A549 (cell line): ENCODE measurements at regions not wholly inside any gene's neighbourhood (a gene's known extent, or its start where the extent isn't known, plus 50 kb on each side); places are given as distances from the start of the nearest gene placed in this dataset.
"Not testable (repeated sequence)": the region's sequence is repeated elsewhere in the genome, so short reads cannot be mapped to it uniquely, and the experiment has no call there.

Experiments used
- ATAC-seq, 2 experiments: fragments of 200-7000 bp in 1 of 2; fragments of >200 bp in 1 of 2; cut with Nextera tagmentation in 1 of 2; cut with Tn5 transposase in 1 of 2; 3 replicates each; pipeline versions ENCODE4 v1.8.0 to v1.9.1; 2018 to 2020; ENCODE audit warnings: mild to moderate bottlenecking in 1 of 2, moderate library complexity in 1 of 2
- CTCF ChIA-PET: fragments of 300-600 bp; sonication (Branson Sonifier 250); formaldehyde crosslinking; extraction: SDS; loops from one replicate; lab custom pipeline; 2021; ENCODE audit warnings: antibody characterized with exemption, inconsistent platforms; lab: Yijun Ruan, JAX
- POLR2A ChIA-PET: fragments of 350-600 bp; formaldehyde crosslinking; extraction: SDS; loops from one replicate; lab custom pipeline; 2021; ENCODE audit warnings: antibody characterized with exemption, inconsistent platforms; lab: Yijun Ruan, JAX
- DNase-seq, 2 experiments: peaks; one replicate each; pipeline versions ENCODE4 v3.0.0 to v3.0.0-alpha.2; 2011 to 2016; ENCODE audit warnings: low read depth in 1 of 2, low spot score in 1 of 2
- FAIRE-seq: peaks from 2 replicates; lab custom pipeline; 2011; peaks lifted over from hg19 to GRCh38; lab: Jason Lieb, UNC
- H3K27ac ChIP-seq, 2 experiments: fragments of >200 bp; sonication (Bioruptor Twin); formaldehyde crosslinking; 3 replicates each; pipeline ENCODE4 v1.5.1; 2016 to 2017
- H3K4me1 ChIP-seq: fragments of >200 bp; sonication (Bioruptor Twin); formaldehyde crosslinking; 3 replicates; pipeline ENCODE4 v1.6.1; 2016
- H3K4me2 ChIP-seq: fragments of >200 bp; sonication (Bioruptor Twin); formaldehyde crosslinking; 3 replicates; pipeline ENCODE4 v1.6.1; 2016
- H3K4me3 ChIP-seq: fragments of >200 bp; sonication (Bioruptor Twin); formaldehyde crosslinking; 3 replicates; pipeline ENCODE4 v1.5.1; 2016
- H3K9me3 ChIP-seq: fragments of >200 bp; sonication (Bioruptor Twin); formaldehyde crosslinking; 3 replicates; pipeline ENCODE4 v1.6.1; 2016
- CEBPB ChIP-seq, 2 experiments: fragments of >200 bp in 1 of 2; sonication (Bioruptor Twin) in 1 of 2; formaldehyde crosslinking in 1 of 2; IDR thresholded peaks; 2 replicates each; pipeline ENCODE4 v1.6.1; 2012 to 2016
- CHD2 ChIP-seq: fragments of 150-350 bp; IDR thresholded peaks from 2 replicates; pipeline ENCODE4 v1.6.1; 2014; ENCODE audit warnings: low read length; ENCODE audit not compliant: partially characterized antibody
- EHMT2 ChIP-seq: fragments of 200-600 bp; sonication (generic); IDR thresholded peaks from 2 replicates; pipeline ENCODE4 v1.6.1; 2016; ENCODE audit warnings: antibody characterized with exemption, low read depth, mild to moderate bottlenecking, moderate library complexity
- GATA3 ChIP-seq: IDR thresholded peaks from 2 replicates; pipeline ENCODE4 v1.6.1; 2012; ENCODE audit warnings: borderline replicate concordance
- HDAC2 ChIP-seq: fragments of 200-600 bp; sonication (generic); IDR thresholded peaks from 2 replicates; pipeline ENCODE4 v1.6.1; 2016
- HOXB13 ChIP-seq: fragments of 250-450 bp; sonication (Bioruptor Pico); IDR thresholded peaks from 2 replicates; pipeline ENCODE4 v1.5.0; 2020; ENCODE audit warnings: low read depth, mild to moderate bottlenecking, moderate library complexity
- MYC ChIP-seq: IDR thresholded peaks from 2 replicates; pipeline ENCODE4 v1.6.1; 2012; ENCODE audit warnings: mild to moderate bottlenecking, inconsistent platforms, low read length, improper control_type of control experiment, borderline replicate concordance
- POLR2A ChIP-seq: IDR thresholded peaks from 2 replicates; pipeline ENCODE4 v1.6.1; 2012; ENCODE audit warnings: mild to moderate bottlenecking, low read length
- TFCP2L1 ChIP-seq: fragments of 250-450 bp; sonication (Bioruptor Pico); IDR thresholded peaks from 2 replicates; pipeline ENCODE4 v1.5.0; 2021; ENCODE audit warnings: mild to moderate bottlenecking
- ZC3H11A ChIP-seq: fragments of 450-650 bp; IDR thresholded peaks from 2 replicates; pipeline ENCODE4 v1.6.1; 2014; ENCODE audit warnings: antibody characterized with exemption, mild to moderate bottlenecking
- ZSCAN20 ChIP-seq: fragments of 250-450 bp; sonication (Bioruptor Pico); IDR thresholded peaks from 2 replicates; pipeline ENCODE4 v1.8.0; 2022; ENCODE audit warnings: mild to moderate bottlenecking, moderate library complexity
- WGBS: methylation state at CpG from one replicate; pipeline ENCODE4 v1.1.6; 2017; ENCODE audit errors: missing lambda C conversion rate; 5-methylcytosine and 5-hydroxymethylcytosine counted together
- TF ChIP-seq, protein P1 (sequence below): IDR thresholded peaks from 2 replicates; pipeline ENCODE4 v1.6.1; 2012; ENCODE audit warnings: low read depth, borderline replicate concordance
- TF ChIP-seq, protein P2 (sequence below): fragments of >200 bp; sonication (Bioruptor Twin); formaldehyde crosslinking; IDR thresholded peaks from 3 replicates; pipeline ENCODE4 v1.6.1; 2016
- TF ChIP-seq, protein P3 (sequence below): fragments of >200 bp; sonication (Bioruptor Twin); formaldehyde crosslinking; IDR thresholded peaks from 2 replicates; pipeline ENCODE4 v1.6.1; 2016

DNA sequence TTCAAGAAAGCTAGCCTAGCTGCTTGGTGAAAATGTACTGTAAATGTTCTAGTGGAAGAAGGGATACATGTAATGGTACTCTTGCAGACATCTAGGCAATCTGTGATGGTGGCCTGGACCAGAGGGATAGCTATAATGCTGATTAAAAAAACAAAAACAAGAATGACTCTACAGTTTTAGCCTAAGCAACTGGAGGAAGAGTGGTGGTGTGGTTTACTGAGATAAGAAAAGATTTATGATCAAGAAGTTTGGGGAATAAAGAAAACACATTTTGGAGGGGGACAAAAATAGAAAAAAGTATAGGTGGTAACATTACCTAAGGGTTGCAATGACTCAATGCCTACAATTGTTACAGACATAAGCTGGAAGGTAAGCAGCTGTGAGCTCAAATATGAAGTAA, 1080.7 kb upstream of the CELF4 start:
- no peak overlapping the region for H3K27ac ChIP-seq
- no peaks in the 10 kb centered on the region for H3K9me3 ChIP-seq
- no peaks in the 10 kb centered on the region for H3K4me1 ChIP-seq
- ChIA-PET POLR2A (no interaction called here), CTCF (no interaction called here)
- TF ChIP-seq, protein P1, sequence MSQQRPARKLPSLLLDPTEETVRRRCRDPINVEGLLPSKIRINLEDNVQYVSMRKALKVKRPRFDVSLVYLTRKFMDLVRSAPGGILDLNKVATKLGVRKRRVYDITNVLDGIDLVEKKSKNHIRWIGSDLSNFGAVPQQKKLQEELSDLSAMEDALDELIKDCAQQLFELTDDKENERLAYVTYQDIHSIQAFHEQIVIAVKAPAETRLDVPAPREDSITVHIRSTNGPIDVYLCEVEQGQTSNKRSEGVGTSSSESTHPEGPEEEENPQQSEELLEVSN, result no peak
- TF ChIP-seq, protein P2, sequence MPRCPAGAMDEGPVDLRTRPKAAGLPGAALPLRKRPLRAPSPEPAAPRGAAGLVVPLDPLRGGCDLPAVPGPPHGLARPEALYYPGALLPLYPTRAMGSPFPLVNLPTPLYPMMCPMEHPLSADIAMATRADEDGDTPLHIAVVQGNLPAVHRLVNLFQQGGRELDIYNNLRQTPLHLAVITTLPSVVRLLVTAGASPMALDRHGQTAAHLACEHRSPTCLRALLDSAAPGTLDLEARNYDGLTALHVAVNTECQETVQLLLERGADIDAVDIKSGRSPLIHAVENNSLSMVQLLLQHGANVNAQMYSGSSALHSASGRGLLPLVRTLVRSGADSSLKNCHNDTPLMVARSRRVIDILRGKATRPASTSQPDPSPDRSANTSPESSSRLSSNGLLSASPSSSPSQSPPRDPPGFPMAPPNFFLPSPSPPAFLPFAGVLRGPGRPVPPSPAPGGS, result no peak
- TF ChIP-seq, protein P3, sequence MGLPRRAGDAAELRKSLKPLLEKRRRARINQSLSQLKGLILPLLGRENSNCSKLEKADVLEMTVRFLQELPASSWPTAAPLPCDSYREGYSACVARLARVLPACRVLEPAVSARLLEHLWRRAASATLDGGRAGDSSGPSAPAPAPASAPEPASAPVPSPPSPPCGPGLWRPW, result no peak
- ATAC-seq, result no peak
- no peak overlapping the region for H3K4me2 ChIP-seq
- H3K4me3 ChIP-seq, result no peak overlapping the region
- DNase-seq, result no peak
- no peak for FAIRE-seq

DNA sequence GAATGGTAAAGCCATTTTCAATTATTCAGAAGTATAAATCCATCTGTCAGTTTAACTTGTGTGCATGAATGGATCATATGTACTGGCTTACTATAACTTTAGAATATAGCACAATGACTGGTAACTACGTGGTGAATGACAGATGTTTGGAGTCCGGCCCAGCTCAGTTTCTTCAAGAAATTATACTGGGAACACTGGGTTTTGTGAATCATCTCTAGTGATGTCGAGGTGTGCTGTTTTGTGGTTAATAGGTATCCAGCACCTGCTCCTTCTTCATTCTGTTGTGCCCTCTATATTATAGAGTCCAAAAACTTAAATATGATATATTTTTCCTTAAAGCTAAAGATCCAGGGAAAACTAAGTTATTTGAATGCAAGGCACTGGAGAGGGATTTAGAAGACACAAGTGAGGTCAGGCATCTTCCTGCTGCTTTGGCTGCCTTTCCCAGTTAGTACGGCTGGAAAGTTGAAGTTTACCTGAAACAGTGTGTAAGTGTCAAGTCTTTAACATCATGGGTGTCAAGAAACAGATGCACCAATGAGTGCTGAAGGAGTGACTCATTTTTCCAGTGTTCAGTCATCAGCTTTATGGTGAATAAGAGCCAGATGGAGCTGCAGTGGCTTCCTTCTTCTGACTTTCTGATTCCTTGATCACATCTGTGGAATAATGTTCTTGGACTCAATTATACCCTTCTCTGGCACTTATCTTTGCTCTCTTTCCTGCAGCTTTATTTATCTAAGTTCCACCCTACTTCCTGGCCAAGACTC, 1079.5 kb upstream of the CELF4 start:
- TF ChIP-seq POLR2A, result no peak
- no peak for TF ChIP-seq CHD2
- TF ChIP-seq, protein P2, result no peak
- no peak for TF ChIP-seq GATA3
- TF ChIP-seq MYC, result no peak
- no peak for TF ChIP-seq ZSCAN20 (CRISPR knock-in tag)
- no peak for TF ChIP-seq CEBPB (IDR thresholded peaks at IDR 0.05)
- TF ChIP-seq TFCP2L1 (CRISPR knock-in tag), result no peak
- TF ChIP-seq ZC3H11A, result no peak
- no peak for TF ChIP-seq HDAC2
- no peak for TF ChIP-seq HOXB13
- no peak for TF ChIP-seq EHMT2
- FAIRE-seq, result no peak
- no peaks in the 10 kb centered on the region for H3K4me1 ChIP-seq
- ChIA-PET CTCF (no interaction called here), POLR2A (no interaction called here)
- no peak overlapping the region for H3K4me2 ChIP-seq
- no peak overlapping the region for H3K27ac ChIP-seq
- no peak for ATAC-seq
- H3K9me3 ChIP-seq, result no peaks in the 10 kb centered on the region
- 3% methylated on average over 4 of the region's 4 CpGs for WGBS
- H3K4me3 ChIP-seq, result no peak overlapping the region
- DNase-seq, result no peak

DNA sequence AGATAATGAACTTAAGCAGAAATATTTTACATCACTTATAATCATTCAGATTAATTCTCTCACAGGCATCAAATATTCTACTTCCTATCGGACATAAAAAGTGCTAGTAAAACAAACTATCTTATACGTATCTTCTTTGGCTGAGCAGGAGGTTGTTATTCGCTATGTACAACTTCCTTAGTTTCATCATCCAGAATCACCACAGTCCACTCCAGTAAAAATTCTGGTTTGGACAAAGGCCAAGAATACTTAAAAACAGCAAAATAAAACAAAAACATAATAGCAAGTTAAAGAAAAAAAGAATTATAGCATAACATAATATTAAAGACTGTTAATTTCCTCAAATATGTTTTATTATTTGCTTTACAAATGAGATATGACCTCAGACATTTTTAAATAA, 1077.1 kb upstream of the CELF4 start:
- no peak for DNase-seq
- Histone ChIP-seq H3K9me3 (no peaks in the 10 kb centered on the region), H3K4me3 (no peak overlapping the region), H3K4me2 (no peak overlapping the region), H3K27ac (no peak overlapping the region), H3K4me1 (no peaks in the 10 kb centered on the region)
- ATAC-seq, result no peak
- ChIA-PET CTCF (no interaction called here), POLR2A (no interaction called here)
- TF ChIP-seq TFCP2L1 (CRISPR knock-in tag), result no peak
- FAIRE-seq, result no peak
- 62% methylated on average over 3 of the region's 3 CpGs for WGBS

DNA sequence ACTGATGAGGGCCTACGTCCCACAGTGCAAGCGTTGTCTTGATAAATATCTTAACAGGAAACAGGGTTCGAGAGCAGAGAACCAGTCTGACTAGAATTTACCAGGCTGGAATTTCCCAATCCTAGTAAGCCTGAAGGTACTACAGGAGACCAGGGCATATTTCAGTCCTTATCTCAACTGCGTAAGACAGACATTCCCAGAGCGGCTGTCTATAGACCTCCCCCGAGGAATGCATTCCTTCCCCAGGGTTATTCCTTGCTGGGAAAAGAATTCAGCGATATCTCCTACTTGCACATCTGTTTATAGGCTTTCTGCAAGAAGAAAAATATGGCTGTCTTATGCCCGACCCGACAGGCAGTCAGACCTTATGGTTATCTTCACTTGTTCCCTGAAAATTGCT, 1074.1 kb upstream of the CELF4 start:
- 14% methylated on average over 9 of the region's 9 CpGs for WGBS
- POLR2A ChIA-PET, H3K4me1 ChIP-seq, H3K4me3 ChIP-seq, ATAC-seq, H3K27ac ChIP-seq, FAIRE-seq, H3K9me3 ChIP-seq, CTCF ChIA-PET, H3K4me2 ChIP-seq, DNase-seq: not testable (repeated sequence)
